Uterus (tissue), 3 donors: ENCODE measurements at regions not wholly inside any gene's neighbourhood (a gene's known extent, or its start where the extent isn't known, plus 50 kb on each side); places are given as distances from the start of the nearest gene placed in this dataset.

ENCODE experiments used
- DNase-seq, 2 donors: peaks; one replicate each; pipeline ENCODE4 v3.0.0-alpha.2; 2019 to 2020
- H3K27ac ChIP-seq, 2 donors: fragments of 200-600 bp; sonication (generic); 1 replicate in 1 of 2; 2 replicates in 1 of 2; pipeline ENCODE4 v1.5.1; 2016 to 2018
- H3K27me3 ChIP-seq, 2 donors: fragments of 200-600 bp; sonication (generic); one replicate each; pipeline ENCODE4 v1.5.1; 2018 to 2019; ENCODE audit warnings: control low read depth in 1 of 2
- H3K36me3 ChIP-seq, 2 donors: fragments of 200-600 bp; sonication (generic); one replicate each; pipeline ENCODE4 v1.5.1; 2019; ENCODE audit warnings: control low read depth in 1 of 2
- H3K4me1 ChIP-seq, 2 donors: fragments of 200-600 bp; sonication (generic); one replicate each; pipeline ENCODE4 v1.5.1; 2018 to 2019; ENCODE audit warnings: control low read depth in 1 of 2
- H3K4me3 ChIP-seq, 2 donors: fragments of 200-600 bp; sonication (generic); 1 replicate in 1 of 2; 2 replicates in 1 of 2; pipeline ENCODE4 v1.5.1; 2018 to 2019; ENCODE audit warnings: mild to moderate bottlenecking in 1 of 2
- H3K9me3 ChIP-seq, 2 donors: fragments of 200-600 bp; sonication (generic); one replicate each; pipeline ENCODE4 v1.5.1; 2019; ENCODE audit warnings: control low read depth in 1 of 2
- CTCF ChIP-seq, 4 experiments: fragments of 200-600 bp in 2 of 4; fragments of 450-650 bp in 2 of 4; sonication (generic) in 2 of 4; IDR thresholded peaks; one replicate each; pipeline ENCODE4 v1.5.1; 2016 to 2019; ENCODE audit warnings: antibody characterized with exemption in 4 of 4, mild to moderate bottlenecking in 2 of 4, moderate library complexity in 1 of 4
- POLR2A ChIP-seq, 2 donors: fragments of 450-650 bp; IDR thresholded peaks; one replicate each; pipeline ENCODE4 v1.6.1; 2016; ENCODE audit warnings: antibody characterized with exemption in 2 of 2, mild to moderate bottlenecking in 1 of 2, moderate library complexity in 1 of 2
- intact Hi-C: fragments of 100-400 bp; cut with DNase I; formaldehyde crosslinking; loops from one replicate; pipeline ENCODE4 v1.15.1; 2023; ENCODE audit warnings: low total_unique reads
- donor health status: DM: yes; HTN: yes; CAD: no.

- no peak overlapping the region for H3K27ac ChIP-seq
- H3K9me3 ChIP-seq = no peaks in the 10 kb centered on the region
- H3K4me3 ChIP-seq = no peak overlapping the region
- H3K27me3 ChIP-seq = no peaks in the 10 kb centered on the region
- no peak for TF ChIP-seq POLR2A (IDR thresholded peaks at IDR 0.05)
- TF ChIP-seq CTCF (IDR thresholded peaks at IDR 0.05) = no peak
- H3K36me3 ChIP-seq = no peaks in the 10 kb centered on the region
- intact Hi-C loops = no loop called here
- H3K4me1 ChIP-seq = no peaks in the 10 kb centered on the region
- no peak for DNase-seq
These were observed 232.5 kb downstream of the PTEN start for GRCh38 chr10:88095778-88096431.

- Histone ChIP-seq H3K36me3 (no peaks in the 10 kb centered on the region), H3K27ac (no peak overlapping the region), H3K9me3 (no peaks in the 10 kb centered on the region), H3K4me3 (no peak overlapping the region), H3K27me3 (no peaks in the 10 kb centered on the region), H3K4me1 (no peaks in the 10 kb centered on the region)
- intact Hi-C loops = no loop called here
- TF ChIP-seq POLR2A (IDR thresholded peaks at IDR 0.05) (no peak), CTCF (IDR thresholded peaks at IDR 0.05) (no peak)
- no peak for DNase-seq
These were observed 233.7 kb downstream of the PTEN start for GRCh38 chr10:88097092-88097516.

- Histone ChIP-seq H3K4me1 (no peaks in the 10 kb centered on the region), H3K9me3 (no peaks in the 10 kb centered on the region), H3K4me3 (no peak overlapping the region), H3K27ac (no peak overlapping the region), H3K36me3 (no peaks in the 10 kb centered on the region), H3K27me3 (no peaks in the 10 kb centered on the region)
- TF ChIP-seq CTCF (IDR thresholded peaks at IDR 0.05) (no peak), POLR2A (IDR thresholded peaks at IDR 0.05) (no peak)
- intact Hi-C loops = no loop called here
- DNase-seq = no peak
These were observed 234.1 kb downstream of the PTEN start for GRCh38 chr10:88097536-88097935.

- no peaks in the 10 kb centered on the region for H3K9me3 ChIP-seq
- no peaks in the 10 kb centered on the region for H3K4me1 ChIP-seq
- intact Hi-C loops = no loop called here
- no peak for DNase-seq
- H3K36me3 ChIP-seq = no peaks in the 10 kb centered on the region
- H3K27me3 ChIP-seq = no peaks in the 10 kb centered on the region
- no peak overlapping the region for H3K27ac ChIP-seq
- no peak for TF ChIP-seq POLR2A (IDR thresholded peaks at IDR 0.05)
- no peak for TF ChIP-seq CTCF (IDR thresholded peaks at IDR 0.05)
- H3K4me3 ChIP-seq = no peak overlapping the region
These were observed 236.9 kb downstream of the PTEN start for GRCh38 chr10:88100281-88100680.

- Histone ChIP-seq H3K27me3 (no peaks in the 10 kb centered on the region), H3K4me1 (no peaks in the 10 kb centered on the region), H3K9me3 (no peaks in the 10 kb centered on the region), H3K4me3 (no peak overlapping the region), H3K36me3 (no peaks in the 10 kb centered on the region), H3K27ac (no peak overlapping the region)
- TF ChIP-seq CTCF (IDR thresholded peaks at IDR 0.05) = no peak
- TF ChIP-seq POLR2A (IDR thresholded peaks at IDR 0.05) = no peak
- intact Hi-C loops = no loop called here
- DNase-seq = no peak
These were observed 238.2 kb downstream of the PTEN start for GRCh38 chr10:88101666-88102065.
